GM03348 (cell line): ENCODE measurements at regions not wholly inside any gene's neighbourhood (a gene's known extent, or its start where the extent isn't known, plus 50 kb on each side); places are given as distances from the start of the nearest gene placed in this dataset.

ENCODE experiments used
- DNase-seq: peaks from one replicate; pipeline ENCODE4 v3.0.0; 2012; ENCODE audit warnings: low spot score

DNA sequence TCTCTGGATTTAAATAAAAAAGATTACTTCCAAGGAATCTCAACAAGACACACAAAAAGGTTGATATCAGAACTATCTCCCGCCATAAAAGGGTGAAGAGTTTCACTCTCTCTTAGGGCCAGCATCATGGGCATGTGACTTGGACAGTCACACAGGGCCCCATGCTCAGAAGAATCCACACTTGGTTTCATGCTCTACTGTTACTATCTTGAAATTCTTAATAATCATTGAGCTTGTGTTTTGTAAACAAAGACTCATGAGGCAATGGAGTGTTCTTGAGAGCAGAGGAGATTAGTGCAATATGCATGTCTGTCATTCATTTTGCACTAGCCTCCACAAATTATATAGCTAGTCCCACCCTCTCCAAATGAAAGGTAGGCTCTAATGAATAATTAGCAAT lies 58.4 kb downstream of the HMHB1 start:
- DNase-seq, result no peak

GRCh38 chr5:143870871-143871632 lies 59.1 kb downstream of the HMHB1 start:
- DNase-seq, result no peak

- DNase-seq, result no peak
Observed at GRCh38 chr5:143871672-143872071, 59.7 kb downstream of the HMHB1 start.

DNA sequence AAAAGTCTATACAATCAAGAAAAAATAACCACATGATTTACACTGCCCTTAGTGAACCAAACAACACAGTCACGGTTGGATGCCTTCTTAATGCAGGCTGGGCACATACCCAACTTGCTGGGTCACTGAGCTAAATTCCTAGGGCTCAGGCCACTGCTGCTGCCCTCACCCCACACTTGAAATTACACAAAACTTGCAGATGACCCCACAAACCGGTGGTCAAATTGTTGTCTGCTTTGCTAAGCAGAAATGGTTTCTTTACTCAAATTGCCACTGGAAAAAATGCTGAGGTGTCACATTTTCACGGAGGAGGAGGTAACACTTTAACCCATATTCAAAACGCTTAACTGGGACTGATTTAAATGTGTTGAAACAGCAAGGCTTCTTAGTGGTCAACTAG lies 62.4 kb downstream of the HMHB1 start:
- DNase-seq, result peak; percentile 46

DNA sequence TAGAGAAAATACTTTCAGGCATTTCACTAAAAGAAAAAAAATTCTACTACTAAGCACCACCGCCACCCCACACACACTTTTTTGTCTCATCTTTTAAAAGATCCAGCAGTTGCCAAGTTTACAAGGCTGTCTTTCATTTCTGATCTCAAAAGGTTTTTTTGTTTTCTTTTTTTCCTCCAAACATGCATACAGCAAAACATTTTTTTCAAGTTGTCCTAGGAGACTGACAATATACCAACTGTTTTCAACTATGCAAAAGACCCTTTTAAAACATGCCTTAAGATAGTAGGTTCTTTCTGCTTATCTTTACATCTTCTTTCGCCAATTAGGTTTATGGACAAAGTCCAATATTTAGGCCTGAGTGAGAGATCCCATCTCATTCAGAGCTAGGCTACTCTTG lies 65.2 kb downstream of the HMHB1 start:
- no peak for DNase-seq

DNA sequence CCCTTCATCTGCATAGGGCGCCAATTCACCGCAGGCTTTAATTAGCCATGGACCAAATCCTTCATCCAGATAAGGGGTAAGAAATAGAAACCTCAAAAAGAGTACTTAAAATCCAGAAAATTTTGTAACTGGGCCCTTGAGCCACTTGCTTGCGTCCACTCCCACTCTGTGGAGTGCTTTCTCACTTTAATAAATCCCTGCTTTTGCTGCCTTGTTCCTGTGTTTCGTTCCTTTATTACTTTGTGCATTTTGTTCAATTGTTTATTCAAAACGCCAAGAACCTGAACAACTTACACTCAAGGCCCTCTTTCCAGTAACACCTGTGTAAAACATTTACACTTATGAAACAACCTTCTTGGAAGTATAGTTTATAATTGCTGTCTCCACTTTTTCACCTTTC lies 66.5 kb downstream of the HMHB1 start:
- no peak for DNase-seq

- DNase-seq, result no peak
Observed at GRCh38 chr5:143879646-143880045, 67.7 kb downstream of the HMHB1 start.

GRCh38 chr5:143880178-143880577 lies 68.2 kb downstream of the HMHB1 start:
- no peak for DNase-seq

DNA sequence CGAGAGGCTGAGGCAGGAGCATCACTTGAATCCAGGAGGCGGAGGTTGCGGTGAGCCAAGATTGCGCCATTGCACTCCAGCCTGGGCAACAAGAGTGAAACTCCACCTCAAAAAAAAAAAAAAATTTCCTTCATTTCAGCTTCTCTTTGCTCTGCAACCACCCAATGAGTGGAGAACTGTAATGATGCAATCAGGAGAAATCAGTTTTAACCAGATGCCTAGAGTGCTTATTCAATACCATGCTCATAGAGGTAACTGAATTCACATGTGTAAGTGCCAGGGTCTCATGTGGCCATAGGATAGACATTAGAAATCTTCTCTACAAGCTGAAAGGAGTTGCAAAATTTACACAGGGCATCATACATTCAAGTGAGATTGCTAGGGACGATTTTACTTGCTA lies 70.6 kb downstream of the HMHB1 start:
- DNase-seq, result peak; percentile 11

- no peak for DNase-seq
Observed at GRCh38 chr5:143886096-143886495, 74.1 kb downstream of the HMHB1 start.

- peak; percentile 54 for DNase-seq
Observed at GRCh38 chr5:143886651-143887638, 75.0 kb downstream of the HMHB1 start.

- DNase-seq, result peak; percentile 61
Observed at GRCh38 chr5:143887903-143888665, 76.1 kb downstream of the HMHB1 start.

GRCh38 chr5:143888912-143889311 lies 77.0 kb downstream of the HMHB1 start:
- DNase-seq, result no peak

DNA sequence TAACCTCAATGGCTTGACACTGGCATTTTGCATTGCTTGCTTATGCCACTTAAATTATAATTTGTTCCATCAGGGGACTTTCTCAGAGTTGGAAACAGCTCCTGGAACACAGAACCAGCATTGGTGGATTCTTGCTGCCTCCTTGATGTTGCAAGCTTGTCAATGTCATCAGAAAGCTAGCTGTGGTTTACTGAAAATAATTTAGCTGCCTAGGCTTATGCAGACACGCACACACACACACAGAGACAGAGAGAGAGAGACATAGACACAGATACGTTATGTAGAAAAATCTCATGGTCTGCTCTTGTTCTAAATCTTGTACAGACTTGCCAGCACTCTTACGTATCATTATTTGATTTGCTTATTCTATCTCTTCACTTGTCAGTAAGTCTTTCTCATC lies 78.0 kb downstream of the HMHB1 start:
- peak; percentile 58 for DNase-seq

DNA sequence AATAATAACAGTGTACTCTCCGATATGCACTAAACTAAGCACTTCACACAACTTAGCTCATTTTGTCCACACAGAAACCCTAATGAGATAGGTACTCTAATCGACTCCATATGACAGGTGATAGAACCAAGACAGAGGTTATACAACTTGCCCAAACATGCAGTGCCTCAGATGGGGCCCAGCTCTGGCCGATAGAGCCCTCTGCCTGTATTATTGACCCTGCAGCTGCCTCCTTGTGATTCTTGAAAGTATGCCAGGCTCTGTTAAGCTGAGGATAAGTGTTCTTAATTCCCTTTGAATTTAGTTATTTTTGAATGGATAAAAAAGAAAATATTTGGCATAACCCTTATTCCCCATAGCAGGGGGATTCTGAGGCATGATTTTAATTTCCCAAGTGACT lies 78.5 kb downstream of the HMHB1 start:
- no peak for DNase-seq

DNA sequence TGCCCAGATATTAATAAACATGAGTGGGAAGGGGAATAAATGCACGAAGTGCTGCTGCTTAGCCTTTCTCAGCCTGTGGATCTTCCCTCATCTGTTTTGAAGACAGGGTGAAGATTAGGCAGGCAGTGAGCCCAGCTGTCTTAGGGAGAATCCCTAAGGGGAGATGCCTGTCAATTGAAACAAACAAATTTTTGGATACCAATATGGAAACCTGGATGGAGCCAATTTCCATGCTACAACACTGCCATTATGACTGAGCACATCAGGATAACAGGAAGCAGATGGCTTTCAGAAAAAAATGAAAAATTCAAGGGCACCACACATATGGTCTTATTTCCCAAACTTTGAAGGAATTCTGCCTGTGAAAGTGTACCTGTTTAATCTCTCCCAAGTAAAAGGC lies 80.3 kb downstream of the HMHB1 start:
- DNase-seq, result no peak

DNA sequence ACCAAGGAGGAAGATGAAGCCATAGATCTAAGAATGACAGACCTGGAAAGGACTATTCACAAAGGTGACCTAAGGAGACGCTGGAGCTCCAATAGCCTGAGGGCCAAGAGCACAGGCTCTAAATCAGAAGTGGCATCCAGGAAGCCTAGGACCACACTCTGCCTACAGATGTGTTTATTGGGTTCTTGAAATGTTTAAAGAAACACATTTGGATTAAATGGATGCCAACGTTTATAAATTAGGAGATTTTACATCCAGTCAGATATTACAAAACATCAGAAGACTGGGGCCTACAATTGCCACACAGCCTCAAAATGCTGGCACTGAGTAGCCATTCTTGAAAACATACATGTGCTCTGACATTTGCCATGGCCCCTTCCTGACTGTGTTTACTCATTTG lies 80.9 kb downstream of the HMHB1 start:
- no peak for DNase-seq

DNA sequence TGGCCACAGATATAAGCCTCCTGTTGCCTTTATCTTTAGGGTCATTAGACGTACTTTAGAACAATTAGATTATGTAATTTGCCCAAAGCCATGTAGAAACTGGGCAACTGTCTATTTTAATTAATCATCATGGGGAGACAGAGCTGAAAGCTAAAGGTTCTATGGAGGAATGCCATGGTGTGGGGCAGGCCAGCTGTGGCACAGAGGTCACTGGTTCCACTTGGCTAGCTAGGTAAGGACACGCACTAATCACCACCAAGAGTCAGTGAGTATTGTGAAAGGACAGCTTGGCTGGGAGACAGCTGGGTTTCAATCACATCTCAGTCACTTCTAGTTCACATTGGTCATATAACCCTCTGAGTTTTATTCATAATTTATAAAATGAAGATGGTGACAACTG lies 81.7 kb downstream of the HMHB1 start:
- no peak for DNase-seq

- no peak for DNase-seq
Observed at GRCh38 chr5:143896516-143896915, 84.6 kb downstream of the HMHB1 start.

- peak; percentile 46 for DNase-seq
Observed at GRCh38 chr5:143896966-143897365, 85.0 kb downstream of the HMHB1 start.

GRCh38 chr5:143898381-143898780 lies 86.4 kb downstream of the HMHB1 start:
- no peak for DNase-seq

DNA sequence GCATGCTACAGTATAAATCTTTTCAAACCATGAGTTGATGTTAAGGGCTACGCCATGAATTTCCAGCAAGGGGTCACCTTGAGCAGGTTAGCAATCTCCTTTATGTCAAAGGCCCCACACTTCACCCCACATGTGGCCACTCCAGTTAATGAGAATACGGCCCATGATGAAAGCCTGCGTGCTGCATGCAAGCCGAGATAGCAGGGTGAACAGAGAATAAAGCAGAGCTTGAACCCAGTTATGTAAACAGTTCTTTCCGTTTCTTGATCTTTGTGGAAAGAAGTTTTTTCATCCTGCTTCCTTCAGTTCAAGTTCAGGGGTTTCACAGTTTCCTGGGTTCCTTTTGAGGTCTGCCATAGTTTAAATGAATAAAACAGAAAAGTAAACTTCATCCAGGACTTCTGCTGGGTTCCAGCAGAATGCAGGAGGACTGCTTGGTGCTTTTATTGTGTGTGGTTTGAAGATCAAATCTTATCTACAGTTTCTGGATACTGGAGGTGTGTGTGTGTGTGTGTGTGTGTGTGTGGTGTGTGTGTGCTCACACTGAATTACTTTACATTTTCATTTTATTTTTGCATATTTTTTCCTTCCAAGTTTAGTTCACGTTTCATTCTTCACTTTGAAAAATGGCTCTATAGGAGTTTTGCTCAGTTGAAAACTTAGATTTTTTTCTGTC lies 87.1 kb downstream of the HMHB1 start:
- DNase-seq, result no peak
